CD4-positive, alpha-beta T cell (primary cell): ENCODE measurements at regions not wholly inside any gene's neighbourhood (a gene's known extent, or its start where the extent isn't known, plus 50 kb on each side); places are given as distances from the start of the nearest gene placed in this dataset.

Experiments
- ATAC-seq: fragments of 200-7000 bp; cut with Tn5 transposase; one replicate; pipeline ENCODE4 v1.10.0; 2022; ENCODE audit warnings: mild to moderate bottlenecking; ENCODE audit not compliant: poor library complexity
- CTCF ChIA-PET: fragments of 350-600 bp; sonication (Branson Sonifier 250); formaldehyde crosslinking; loops from one replicate; lab custom pipeline; 2021; ENCODE audit warnings: antibody characterized with exemption, inconsistent platforms; lab: Charles Lee
- POLR2A ChIA-PET: fragments of 350-600 bp; sonication (Branson Sonifier 250); formaldehyde crosslinking; loops from one replicate; lab custom pipeline; 2021; ENCODE audit warnings: antibody characterized with exemption, inconsistent platforms; lab: Charles Lee
- DNase-seq, 14 experiments: peaks; one replicate each; pipeline ENCODE4 v3.0.0-alpha.2; 2013 to 2020; ENCODE audit warnings: mixed read lengths in 2 of 14
- H3K27ac ChIP-seq, 2 donors: one replicate each; pipeline versions ENCODE4 v1.5.1 to v1.7.0; 2013; ENCODE audit warnings: low read length in 2 of 2, low read depth in 1 of 2, mild to moderate bottlenecking in 1 of 2
- H3K27me3 ChIP-seq, 2 experiments: 1 replicate in 1 of 2; 2 replicates in 1 of 2; pipeline versions ENCODE4 v1.6.1 to v1.7.0; 2013; ENCODE audit warnings: low read length in 2 of 2, control low read depth in 1 of 2, mild to moderate bottlenecking in 1 of 2, moderate library complexity in 1 of 2; ENCODE audit not compliant: insufficient read depth in 2 of 2, control insufficient read depth in 1 of 2
- H3K36me3 ChIP-seq: one replicate; pipeline ENCODE4 v1.6.1; 2013; ENCODE audit warnings: low read length, control low read depth; ENCODE audit not compliant: insufficient read depth
- H3K4me1 ChIP-seq: one replicate; pipeline ENCODE4 v1.6.1; 2013; ENCODE audit warnings: low read length, control low read depth; ENCODE audit not compliant: insufficient read depth
- H3K4me3 ChIP-seq: one replicate; pipeline ENCODE4 v1.5.1; 2013; ENCODE audit warnings: mild to moderate bottlenecking, low read length, moderate library complexity
- H3K9me3 ChIP-seq, 2 experiments: 1 replicate in 1 of 2; 2 replicates in 1 of 2; pipeline versions ENCODE4 v1.6.1 to v1.7.0; 2013; ENCODE audit warnings: low read length in 2 of 2, mild to moderate bottlenecking in 2 of 2, control low read depth in 1 of 2, moderate library complexity in 1 of 2; ENCODE audit not compliant: control insufficient read depth in 1 of 2, insufficient read depth in 1 of 2
- H3K27ac Mint-ChIP-seq: one replicate; pipeline ENCODE4 v1.8.0; 2020; ENCODE audit warnings: mixed read lengths
- H3K27me3 Mint-ChIP-seq: one replicate; pipeline ENCODE4 v1.8.0; 2021; ENCODE audit warnings: mixed read lengths
- H3K36me3 Mint-ChIP-seq: one replicate; pipeline ENCODE4 v1.8.0; 2021; ENCODE audit warnings: low read depth, mixed read lengths
- H3K4me1 Mint-ChIP-seq: one replicate; pipeline ENCODE4 v1.8.0; 2021; ENCODE audit warnings: low read depth, mixed read lengths
- H3K4me3 Mint-ChIP-seq: one replicate; pipeline ENCODE4 v1.8.0; 2020; ENCODE audit warnings: mild to moderate bottlenecking, mixed read lengths
- H3K9me3 Mint-ChIP-seq: one replicate; pipeline ENCODE4 v1.8.0; 2020; ENCODE audit warnings: mixed read lengths
- CTCF ChIP-seq: fragments of 200-600 bp; IDR thresholded peaks from one replicate; pipeline ENCODE4 v1.8.0; 2022; ENCODE audit warnings: antibody characterized with exemption, mild to moderate bottlenecking
- intact Hi-C, 2 experiments: fragments of 100-400 bp; cut with DNase I in 1 of 2; cut with micrococcal nuclease in 1 of 2; formaldehyde crosslinking; loops; one replicate each; pipeline versions ENCODE4 v1.15.1 to v1.9.0; 2023 to 2025; cut with DNase I, micrococcal nuclease

- ATAC-seq (no peak), DNase-seq (no peak)
- Mint-ChIP-seq H3K27ac (no peak overlapping the region), H3K27me3 (peaks cover 14% of the 10 kb centered on the region), H3K36me3 (no peaks in the 10 kb centered on the region), H3K4me1 (no peaks in the 10 kb centered on the region), H3K4me3 (no peak overlapping the region), H3K9me3 (no peaks in the 10 kb centered on the region)
- ChIA-PET CTCF (no interaction called here), POLR2A (no interaction called here)
- Histone ChIP-seq H3K27ac (no peak overlapping the region), H3K4me1 (no peaks in the 10 kb centered on the region), H3K36me3 (no peaks in the 10 kb centered on the region), H3K4me3 (no peak overlapping the region), H3K9me3 (peaks cover 0 to 4% of the 10 kb centered on the region in 2 experiments), H3K27me3 (no peaks in the 10 kb centered on the region)
- no peak for TF ChIP-seq CTCF
- intact Hi-C loops, result no loop called here
These were observed 169.3 kb downstream of the RBFOX3 start for GRCh38 chr17:79441356-79442160.

- H3K36me3 ChIP-seq, result no peaks in the 10 kb centered on the region
- H3K27me3 Mint-ChIP-seq, result peaks cover 17% of the 10 kb centered on the region
- H3K4me3 Mint-ChIP-seq, result no peak overlapping the region
- H3K9me3 Mint-ChIP-seq, result no peaks in the 10 kb centered on the region
- H3K9me3 ChIP-seq, result peaks cover 0 to 4% of the 10 kb centered on the region in 2 experiments
- TF ChIP-seq CTCF, result no peak
- H3K27ac ChIP-seq, result no peak overlapping the region
- H3K36me3 Mint-ChIP-seq, result no peaks in the 10 kb centered on the region
- no peak overlapping the region for H3K4me3 ChIP-seq
- no peaks in the 10 kb centered on the region for H3K4me1 ChIP-seq
- peaks cover 0 to under 1% of the 10 kb centered on the region in 2 experiments for H3K27me3 ChIP-seq
- no peak overlapping the region for H3K27ac Mint-ChIP-seq
- no peak for DNase-seq
- no peak for ATAC-seq
- intact Hi-C loops, result no loop called here
- ChIA-PET CTCF (no interaction called here), POLR2A (no interaction called here)
- H3K4me1 Mint-ChIP-seq, result no peaks in the 10 kb centered on the region
These were observed 170.6 kb downstream of the RBFOX3 start for GRCh38 chr17:79440251-79440650.

- intact Hi-C loops, result no loop called here
- Histone ChIP-seq H3K4me3 (no peak overlapping the region), H3K4me1 (no peaks in the 10 kb centered on the region), H3K36me3 (no peaks in the 10 kb centered on the region), H3K27ac (no peak overlapping the region), H3K27me3 (peaks cover 0 to 4% of the 10 kb centered on the region in 2 experiments), H3K9me3 (peaks cover 0 to 4% of the 10 kb centered on the region in 2 experiments)
- CTCF ChIA-PET, result no interaction called here
- no peak for DNase-seq
- Mint-ChIP-seq H3K36me3 (no peaks in the 10 kb centered on the region), H3K4me1 (no peaks in the 10 kb centered on the region), H3K27ac (no peak overlapping the region), H3K9me3 (no peaks in the 10 kb centered on the region), H3K4me3 (no peak overlapping the region), H3K27me3 (peaks cover 19% of the 10 kb centered on the region)
- TF ChIP-seq CTCF, result no peak
- POLR2A ChIA-PET, result no interaction called here
- ATAC-seq, result no peak
These were observed 171.4 kb downstream of the RBFOX3 start for GRCh38 chr17:79439493-79439892.
